ENCODE measurements at regions not wholly inside any gene's neighbourhood (a gene's known extent, or its start where the extent isn't known, plus 50 kb on each side); places are given as distances from the start of the nearest gene placed in this dataset.
A peak's percentile ranks its signal among the peaks of the same experiment; 100 is the strongest.

- TF ChIP-seq ZNF157 (tag by site-specific recombination; IDR thresholded peaks at IDR 0.05) (no peak), ZNF707 (tag by site-specific recombination; IDR thresholded peaks at IDR 0.05) (no peak), ZNF366 (tag by site-specific recombination; conservative IDR thresholded peaks at IDR 0.05) (no peak)
- ChIA-PET POLR2A (no interaction called here), CTCF (interaction anchor here (0.7 to 0.9 kb wide), 2 partner anchors 811 to 1607 kb away, joined by 3 to 4 read pairs; no protein-coding TSS in a partner anchor)
- no peaks in the 10 kb centered on the region for H3K9me3 ChIP-seq (ENCODE audit: control insufficient read depth, insufficient read depth, low read depth, low read length)
- no peaks in the 10 kb centered on the region for H3K36me3 ChIP-seq (ENCODE audit: control insufficient read depth in 2 of 2, insufficient read depth in 1 of 2, low read length in 2 of 2)
- no peak overlapping the region for H3K4me3 ChIP-seq (ENCODE audit: low read depth, low read length)
- H3K4me1 ChIP-seq (ENCODE audit: control insufficient read depth, insufficient read depth, low read length): no peaks in the 10 kb centered on the region
- no peak overlapping the region for H3K27ac ChIP-seq (ENCODE audit: extremely low read depth, low read depth, low read length)
These were observed 1333.3 kb downstream of the BRD1 start for GRCh38 chr22:48494256-48494967.

- TF ChIP-seq ZNF549 (tag by site-specific recombination; IDR thresholded peaks at IDR 0.05) (no peak), SALL2 (tag by site-specific recombination; IDR thresholded peaks at IDR 0.05; ENCODE audit: borderline replicate concordance) (no peak), ZNF169 (tag by site-specific recombination; IDR thresholded peaks at IDR 0.05) (no peak), ZBTB7A (tag by site-specific recombination; IDR thresholded peaks at IDR 0.05; ENCODE audit: low read depth) (no peak), ZNF335 (tag by site-specific recombination; conservative IDR thresholded peaks at IDR 0.05) (no peak), ZNF776 (tag by site-specific recombination; IDR thresholded peaks at IDR 0.05; ENCODE audit: borderline replicate concordance) (no peak), KLF17 (tag by site-specific recombination; IDR thresholded peaks at IDR 0.05) (no peak), OVOL3 (tag by site-specific recombination; IDR thresholded peaks at IDR 0.05) (no peak), ZNF354C (tag by site-specific recombination; IDR thresholded peaks at IDR 0.05; ENCODE audit: borderline replicate concordance, low read depth) (no peak), ZNF560 (tag by site-specific recombination; IDR thresholded peaks at IDR 0.05; ENCODE audit: borderline replicate concordance) (no peak), INSM2 (tag by site-specific recombination; IDR thresholded peaks at IDR 0.05) (no peak)
- CTCF ChIA-PET: interaction anchor here (0.9 to 1.4 kb wide), 3 partner anchors 10 to 1606 kb away, joined by 4 to 5 read pairs (median 5); no protein-coding TSS in a partner anchor
- Histone ChIP-seq H3K4me1 (ENCODE audit: control insufficient read depth, insufficient read depth, low read length) (no peaks in the 10 kb centered on the region), H3K9me3 (ENCODE audit: control insufficient read depth, insufficient read depth, low read depth, low read length) (no peaks in the 10 kb centered on the region), H3K36me3 (ENCODE audit: control insufficient read depth in 2 of 2, insufficient read depth in 1 of 2, low read length in 2 of 2) (no peaks in the 10 kb centered on the region), H3K4me3 (ENCODE audit: low read depth, low read length) (no peak overlapping the region), H3K27ac (ENCODE audit: extremely low read depth, low read depth, low read length) (no peak overlapping the region)
- POLR2A ChIA-PET: no interaction called here
These were observed 1333.9 kb downstream of the BRD1 start for GRCh38 chr22:48493733-48494132.

- no peaks in the 10 kb centered on the region for H3K4me1 ChIP-seq (ENCODE audit: control insufficient read depth, insufficient read depth, low read length)
- no peak overlapping the region for H3K4me3 ChIP-seq (ENCODE audit: low read depth, low read length)
- H3K27ac ChIP-seq (ENCODE audit: extremely low read depth, low read depth, low read length): no peak overlapping the region
- POLR2A ChIA-PET: no interaction called here
- no peak for TF ChIP-seq SALL2 (tag by site-specific recombination; IDR thresholded peaks at IDR 0.05; ENCODE audit: borderline replicate concordance)
- TF ChIP-seq ZNF654 (tag by site-specific recombination; IDR thresholded peaks at IDR 0.05; ENCODE audit: low read depth): peak; percentile 93
- TF ChIP-seq PRDM1 (tag by site-specific recombination; IDR thresholded peaks at IDR 0.05): peak; percentile 19; the same call in 1 of the 2 replicates
- 0 out of 2 replicates have a peak, but pooled peaks have one; percentile 11 for TF ChIP-seq ZNF585B (tag by site-specific recombination; IDR thresholded peaks at IDR 0.05)
- no peaks in the 10 kb centered on the region for H3K36me3 ChIP-seq (ENCODE audit: control insufficient read depth in 2 of 2, insufficient read depth in 1 of 2, low read length in 2 of 2)
- no peaks in the 10 kb centered on the region for H3K9me3 ChIP-seq (ENCODE audit: control insufficient read depth, insufficient read depth, low read depth, low read length)
- CTCF ChIA-PET: interaction anchor here (0.5 to 1.6 kb wide), 23 partner anchors 10 to 1694 kb away, joined by 3 to 5 read pairs (median 3); no protein-coding TSS in a partner anchor
These were observed 1335.0 kb downstream of the BRD1 start for GRCh38 chr22:48492366-48493320.
